ENCODE measurements at regions not wholly inside any gene's neighbourhood (a gene's known extent, or its start where the extent isn't known, plus 50 kb on each side); places are given as distances from the start of the nearest gene placed in this dataset.

GRCh38 chr9:16099732-16100536, 547.1 kb downstream of the CCDC171 start:
- DNase-seq = no peak

- DNase-seq = no peak
Observed at GRCh38 chr9:16100537-16101091, 547.8 kb downstream of the CCDC171 start.

- DNase-seq = no peak
Observed at GRCh38 chr9:16102154-16102553, 549.3 kb downstream of the CCDC171 start.

- DNase-seq = no peak
Observed at GRCh38 chr9:16103620-16104397, 551.0 kb downstream of the CCDC171 start.

GRCh38 chr9:16105168-16106020, 552.6 kb downstream of the CCDC171 start:
- no peak for DNase-seq

- DNase-seq = no peak
Observed at GRCh38 chr9:16106021-16106571, 553.3 kb downstream of the CCDC171 start.

- no peak for DNase-seq
Observed at GRCh38 chr9:16112116-16112515, 559.3 kb downstream of the CCDC171 start.

GRCh38 chr9:16115994-16116393, 563.2 kb downstream of the CCDC171 start:
- no peak for DNase-seq

- no peak for DNase-seq
Observed at GRCh38 chr9:16118043-16118442, 565.2 kb downstream of the CCDC171 start.

GRCh38 chr9:16119261-16120230, 566.7 kb downstream of the CCDC171 start:
- DNase-seq = no peak

GRCh38 chr9:16120231-16120641, 567.4 kb downstream of the CCDC171 start:
- DNase-seq = no peak

- no peak for DNase-seq
Observed at GRCh38 chr9:16120727-16121126, 567.9 kb downstream of the CCDC171 start.

GRCh38 chr9:16121168-16121567, 568.3 kb downstream of the CCDC171 start:
- no peak for DNase-seq

- DNase-seq = no peak
Observed at GRCh38 chr9:16121601-16122286, 568.9 kb downstream of the CCDC171 start.

- no peak for DNase-seq
Observed at GRCh38 chr9:16125629-16126028, 572.8 kb downstream of the CCDC171 start.

- no peak for DNase-seq
Observed at GRCh38 chr9:16126042-16126441, 573.2 kb downstream of the CCDC171 start.

- DNase-seq = no peak
Observed at GRCh38 chr9:16128003-16128402, 575.2 kb downstream of the CCDC171 start.

GRCh38 chr9:16131264-16131663, 578.4 kb downstream of the CCDC171 start:
- no peak for DNase-seq

- no peak for DNase-seq
Observed at GRCh38 chr9:16132513-16132912, 579.7 kb downstream of the CCDC171 start.

- no peak for DNase-seq
Observed at GRCh38 chr9:16133032-16133431, 580.2 kb downstream of the CCDC171 start.

Data from NCI-H2081 treated with DMSO at 0.1 percent for 48 hours (cell line).